ENCODE measurements at regions not wholly inside any gene's neighbourhood (a gene's known extent, or its start where the extent isn't known, plus 50 kb on each side); places are given as distances from the start of the nearest gene placed in this dataset.

GRCh38 chr5:167503926-167504720 is 787.3 kb upstream of the WWC1 start:
- Mint-ChIP-seq H3K27ac (no peak overlapping the region), H3K4me1 (no peaks in the 10 kb centered on the region), H3K36me3 (no peaks in the 10 kb centered on the region), H3K9me3 (peaks cover 9% of the 10 kb centered on the region), H3K4me3 (no peak overlapping the region)
- DNase-seq (ENCODE audit: low spot score in 2 of 2), result no peak
- ATAC-seq, result no peak

- ATAC-seq (no peak), DNase-seq (ENCODE audit: low spot score in 2 of 2) (no peak)
- H3K4me3 Mint-ChIP-seq, result no peak overlapping the region
- no peak overlapping the region for H3K27ac Mint-ChIP-seq
- peaks cover 7% of the 10 kb centered on the region for H3K9me3 Mint-ChIP-seq
- H3K36me3 Mint-ChIP-seq, result no peaks in the 10 kb centered on the region
- H3K4me1 Mint-ChIP-seq, result no peaks in the 10 kb centered on the region
Measured at GRCh38 chr5:167507463-167508233, 783.8 kb upstream of the WWC1 start.

GRCh38 chr5:167509076-167509475 is 782.4 kb upstream of the WWC1 start:
- no peak for DNase-seq (ENCODE audit: low spot score in 2 of 2)
- Mint-ChIP-seq H3K9me3 (peaks cover 4% of the 10 kb centered on the region), H3K36me3 (no peaks in the 10 kb centered on the region), H3K27ac (no peak overlapping the region), H3K4me1 (no peaks in the 10 kb centered on the region), H3K4me3 (no peak overlapping the region)
- no peak for ATAC-seq

- H3K4me3 Mint-ChIP-seq, result no peak overlapping the region
- H3K36me3 Mint-ChIP-seq, result no peaks in the 10 kb centered on the region
Measured at GRCh38 chr5:167511276-167511675, 780.2 kb upstream of the WWC1 start.

GRCh38 chr5:167512111-167512510 is 779.3 kb upstream of the WWC1 start:
- Mint-ChIP-seq H3K4me3 (no peak overlapping the region), H3K4me1 (no peaks in the 10 kb centered on the region), H3K27ac (no peak overlapping the region), H3K9me3 (peaks cover 4% of the 10 kb centered on the region), H3K36me3 (no peaks in the 10 kb centered on the region)
- ATAC-seq (no peak), DNase-seq (ENCODE audit: low spot score in 2 of 2) (no peak)

More at GRCh38 chr5:167511276-167511675, 780.2 kb upstream of the WWC1 start:
- Mint-ChIP-seq H3K9me3 (peaks cover 4% of the 10 kb centered on the region), H3K4me1 (no peaks in the 10 kb centered on the region), H3K27ac (no peak overlapping the region)
- ATAC-seq, result no peak
- DNase-seq (ENCODE audit: low spot score in 2 of 2), result no peak

GRCh38 chr5:167513381-167513780 is 778.1 kb upstream of the WWC1 start:
- Mint-ChIP-seq H3K4me1 (no peaks in the 10 kb centered on the region), H3K27ac (no peak overlapping the region), H3K9me3 (peaks cover 4% of the 10 kb centered on the region), H3K4me3 (no peak overlapping the region), H3K36me3 (no peaks in the 10 kb centered on the region)
- ATAC-seq, result no peak
- no peak for DNase-seq (ENCODE audit: low spot score in 2 of 2)

GRCh38 chr5:167514461-167514860 is 777.0 kb upstream of the WWC1 start:
- Mint-ChIP-seq H3K27ac (no peak overlapping the region), H3K9me3 (peaks cover 10% of the 10 kb centered on the region), H3K4me1 (no peaks in the 10 kb centered on the region), H3K4me3 (no peak overlapping the region), H3K36me3 (no peaks in the 10 kb centered on the region)
- ATAC-seq (no peak), DNase-seq (ENCODE audit: low spot score in 2 of 2) (no peak)

GRCh38 chr5:167525004-167525403 is 766.4 kb upstream of the WWC1 start:
- DNase-seq (ENCODE audit: low spot score in 2 of 2), result no peak
- Mint-ChIP-seq H3K4me3 (no peak overlapping the region), H3K9me3 (peaks cover 8% of the 10 kb centered on the region), H3K27ac (no peak overlapping the region), H3K4me1 (no peaks in the 10 kb centered on the region), H3K36me3 (no peaks in the 10 kb centered on the region)
- no peak for ATAC-seq

- H3K4me1 Mint-ChIP-seq, result no peaks in the 10 kb centered on the region
- no peaks in the 10 kb centered on the region for H3K36me3 Mint-ChIP-seq
- no peak overlapping the region for H3K27ac Mint-ChIP-seq
- H3K9me3 Mint-ChIP-seq, result peaks cover 8% of the 10 kb centered on the region
- ATAC-seq (no peak), DNase-seq (ENCODE audit: low spot score in 2 of 2) (no peak)
- no peak overlapping the region for H3K4me3 Mint-ChIP-seq
Measured at GRCh38 chr5:167528651-167529050, 762.8 kb upstream of the WWC1 start.

- no peak overlapping the region for H3K4me3 Mint-ChIP-seq
- H3K36me3 Mint-ChIP-seq, result no peaks in the 10 kb centered on the region
- H3K4me1 Mint-ChIP-seq, result no peaks in the 10 kb centered on the region
- ATAC-seq (no peak), DNase-seq (ENCODE audit: low spot score in 2 of 2) (no peak)
- H3K9me3 Mint-ChIP-seq, result peaks cover 8% of the 10 kb centered on the region
- H3K27ac Mint-ChIP-seq, result no peak overlapping the region
Measured at GRCh38 chr5:167530548-167530947, 760.9 kb upstream of the WWC1 start.

- Mint-ChIP-seq H3K9me3 (peaks cover 9% of the 10 kb centered on the region), H3K36me3 (no peaks in the 10 kb centered on the region), H3K27ac (no peak overlapping the region), H3K4me1 (no peaks in the 10 kb centered on the region), H3K4me3 (no peak overlapping the region)
- ATAC-seq (no peak), DNase-seq (ENCODE audit: low spot score in 2 of 2) (no peak)
Measured at GRCh38 chr5:167533814-167534795, 757.3 kb upstream of the WWC1 start.

GRCh38 chr5:167539747-167540146 is 751.7 kb upstream of the WWC1 start:
- H3K4me3 Mint-ChIP-seq, result no peak overlapping the region
- DNase-seq (ENCODE audit: low spot score in 2 of 2) (no peak), ATAC-seq (no peak)
- H3K4me1 Mint-ChIP-seq, result no peaks in the 10 kb centered on the region
- no peak overlapping the region for H3K27ac Mint-ChIP-seq
- no peaks in the 10 kb centered on the region for H3K36me3 Mint-ChIP-seq
- peaks cover 11% of the 10 kb centered on the region for H3K9me3 Mint-ChIP-seq

GRCh38 chr5:167546270-167546669 is 745.2 kb upstream of the WWC1 start:
- no peaks in the 10 kb centered on the region for H3K4me1 Mint-ChIP-seq
- no peak overlapping the region for H3K4me3 Mint-ChIP-seq

GRCh38 chr5:167552356-167552755 is 739.1 kb upstream of the WWC1 start:
- Mint-ChIP-seq H3K9me3 (peaks cover 5% of the 10 kb centered on the region), H3K4me1 (no peaks in the 10 kb centered on the region), H3K4me3 (no peak overlapping the region), H3K27ac (no peak overlapping the region), H3K36me3 (no peaks in the 10 kb centered on the region)
- ATAC-seq (no peak), DNase-seq (ENCODE audit: low spot score in 2 of 2) (no peak)

More at GRCh38 chr5:167546270-167546669, 745.2 kb upstream of the WWC1 start:
- Mint-ChIP-seq H3K36me3 (no peaks in the 10 kb centered on the region), H3K27ac (no peak overlapping the region), H3K9me3 (peaks cover 6% of the 10 kb centered on the region)
- DNase-seq (ENCODE audit: low spot score in 2 of 2) (no peak), ATAC-seq (no peak)

GRCh38 chr5:167553511-167553910 is 737.9 kb upstream of the WWC1 start:
- H3K4me1 Mint-ChIP-seq, result no peaks in the 10 kb centered on the region
- no peaks in the 10 kb centered on the region for H3K36me3 Mint-ChIP-seq
- H3K9me3 Mint-ChIP-seq, result peaks cover 5% of the 10 kb centered on the region
- no peak for DNase-seq (ENCODE audit: low spot score in 2 of 2)
- no peak for ATAC-seq
- no peak overlapping the region for H3K4me3 Mint-ChIP-seq
- no peak overlapping the region for H3K27ac Mint-ChIP-seq
